Rectal smooth muscle tissue (tissue), 1 donor: ENCODE measurements at regions not wholly inside any gene's neighbourhood (a gene's known extent, or its start where the extent isn't known, plus 50 kb on each side); places are given as distances from the start of the nearest gene placed in this dataset.
"Not testable (repeated sequence)": the region's sequence is repeated elsewhere in the genome, so short reads cannot be mapped to it uniquely, and the experiment has no call there.

Experiments used
- H3K27ac ChIP-seq: one replicate; pipeline ENCODE4 v1.7.0; 2013; ENCODE audit warnings: low read depth, low read length, inconsistent platforms
- H3K27me3 ChIP-seq: one replicate; pipeline ENCODE4 v1.7.0; 2013; ENCODE audit warnings: low read length; ENCODE audit not compliant: control insufficient read depth, insufficient read depth
- H3K36me3 ChIP-seq: one replicate; pipeline ENCODE4 v1.7.0; 2013; ENCODE audit warnings: low read length; ENCODE audit not compliant: control insufficient read depth, insufficient read depth
- H3K4me1 ChIP-seq: one replicate; pipeline ENCODE4 v1.7.0; 2013; ENCODE audit warnings: low read length; ENCODE audit not compliant: control insufficient read depth, insufficient read depth
- H3K4me3 ChIP-seq: one replicate; pipeline ENCODE4 v1.7.0; 2013; ENCODE audit warnings: low read length
- H3K9ac ChIP-seq: one replicate; pipeline ENCODE4 v1.7.0; 2013; ENCODE audit warnings: low read length

DNA sequence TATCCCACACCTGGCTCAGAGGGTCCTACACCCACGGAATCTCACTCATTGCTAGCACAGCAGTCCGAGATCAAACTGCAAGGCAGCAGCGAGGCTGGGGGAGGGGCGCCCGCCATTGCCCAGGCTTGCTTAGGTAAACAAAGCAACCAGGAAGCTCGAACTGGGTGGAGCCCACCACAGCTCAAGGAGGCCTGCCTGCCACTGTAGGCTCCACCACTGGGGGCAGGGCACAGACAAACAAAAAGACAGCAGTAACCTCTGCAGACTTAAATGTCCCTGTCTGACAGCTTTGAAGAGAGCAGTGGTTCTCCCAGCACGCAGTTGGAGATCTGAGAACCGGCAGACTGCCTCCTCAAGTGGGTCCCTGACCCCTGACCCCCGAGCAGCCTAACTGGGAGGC is 850.7 kb downstream of the EPHA3 start:
- not testable (repeated sequence) for H3K4me3 ChIP-seq, H3K27ac ChIP-seq, H3K27me3 ChIP-seq, H3K4me1 ChIP-seq, H3K9ac ChIP-seq, H3K36me3 ChIP-seq

DNA sequence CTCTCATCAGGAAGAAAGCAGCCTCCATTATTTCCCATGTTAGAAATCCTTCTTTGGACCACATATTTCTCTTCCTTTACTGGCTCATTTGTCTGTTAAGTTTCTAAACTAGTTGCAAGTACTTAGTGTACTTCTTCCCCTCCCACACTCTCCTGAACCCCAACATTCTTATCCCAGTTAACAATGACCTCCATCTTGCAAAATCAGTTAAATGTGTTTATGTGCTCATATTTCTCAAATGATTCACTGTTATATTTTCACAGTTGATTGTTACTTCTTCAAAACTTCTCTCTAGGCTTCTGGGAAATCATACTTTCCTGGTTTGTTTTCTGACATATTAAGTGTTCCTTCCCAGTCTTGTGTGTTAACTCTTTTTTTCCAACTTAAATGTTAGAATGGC is 856.9 kb downstream of the EPHA3 start:
- H3K4me3 ChIP-seq, result no peak overlapping the region
- no peaks in the 10 kb centered on the region for H3K4me1 ChIP-seq
- H3K27ac ChIP-seq, result no peak overlapping the region
- H3K27me3 ChIP-seq, result no peaks in the 10 kb centered on the region
- H3K9ac ChIP-seq, result no peak overlapping the region
- no peaks in the 10 kb centered on the region for H3K36me3 ChIP-seq

DNA sequence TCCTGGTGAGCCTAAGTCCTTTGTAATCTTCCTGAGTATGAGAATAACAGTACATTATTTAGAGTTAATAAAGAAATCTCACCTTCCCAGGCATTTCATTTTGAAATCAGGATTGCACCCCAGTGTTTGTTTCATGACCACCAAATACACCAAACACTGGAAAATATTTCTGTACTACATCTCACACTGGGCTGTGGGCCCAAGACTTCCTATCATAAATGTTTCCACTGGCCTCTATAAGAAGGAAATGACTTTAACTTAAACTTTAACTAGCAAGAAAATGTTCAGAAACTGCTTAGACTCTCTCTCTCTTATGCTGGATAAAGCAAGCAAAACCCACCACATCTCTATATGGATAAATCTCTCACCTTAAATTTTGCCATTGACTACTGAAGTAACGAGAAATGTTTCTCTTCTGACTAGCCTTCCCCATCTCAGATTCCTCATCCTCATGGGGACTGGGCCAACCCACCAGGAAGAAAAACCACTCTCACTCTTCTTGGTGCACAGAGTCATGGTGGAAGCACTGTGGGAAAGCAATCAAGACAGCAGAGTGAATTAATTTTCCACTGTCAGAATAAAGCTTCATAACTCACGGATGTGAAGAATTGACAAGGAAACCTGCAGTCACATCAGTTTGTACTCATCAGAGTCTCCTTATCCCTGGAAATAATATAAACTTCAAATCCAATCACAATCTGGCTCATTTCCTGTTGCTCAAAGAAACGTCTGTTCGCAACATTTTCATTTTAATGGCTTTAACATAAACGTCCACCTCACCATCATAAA is 859.6 kb downstream of the EPHA3 start:
- Histone ChIP-seq H3K4me3 (no peak overlapping the region), H3K27ac (no peak overlapping the region), H3K4me1 (no peaks in the 10 kb centered on the region), H3K36me3 (no peaks in the 10 kb centered on the region), H3K27me3 (no peaks in the 10 kb centered on the region), H3K9ac (no peak overlapping the region)

DNA sequence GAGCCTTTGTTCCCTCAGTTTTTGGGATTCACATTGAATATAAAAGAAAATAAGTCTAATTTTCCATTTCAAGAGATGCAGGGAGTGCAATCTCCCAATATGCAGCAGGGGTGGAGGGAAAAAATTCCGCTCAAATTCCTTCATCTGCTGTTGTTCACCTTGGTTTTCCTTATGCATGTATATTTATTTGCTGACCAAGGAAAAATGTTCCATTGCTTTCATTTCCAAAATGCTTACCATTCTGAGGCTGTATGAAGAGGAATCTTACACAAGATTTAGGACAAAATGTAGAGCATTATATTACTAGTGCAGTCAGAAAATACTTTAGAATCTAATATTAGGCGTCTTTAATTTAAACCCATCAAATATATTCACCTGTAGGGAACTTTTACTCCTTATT is 863.9 kb downstream of the EPHA3 start:
- Histone ChIP-seq H3K4me1 (no peaks in the 10 kb centered on the region), H3K4me3 (no peak overlapping the region), H3K27ac (no peak overlapping the region), H3K36me3 (no peaks in the 10 kb centered on the region), H3K9ac (no peak overlapping the region), H3K27me3 (no peaks in the 10 kb centered on the region)

DNA sequence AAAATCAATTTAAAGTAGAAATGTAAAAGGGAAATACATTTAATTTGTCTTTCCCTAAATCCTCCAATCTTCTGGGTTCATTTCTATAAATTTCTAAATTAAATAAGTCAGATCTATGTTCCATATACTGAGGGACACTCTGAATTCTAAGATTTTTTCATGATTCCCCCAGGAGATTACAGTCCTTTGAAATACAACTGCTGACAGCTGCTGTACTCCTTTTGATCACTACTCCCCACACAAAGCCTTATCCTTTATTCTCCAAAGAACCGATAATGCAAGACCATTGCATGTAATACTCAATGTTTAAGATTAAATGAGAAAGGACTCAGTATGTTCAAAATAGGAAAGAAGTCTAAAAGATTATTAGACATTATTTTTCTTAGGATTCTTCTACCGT is 865.7 kb downstream of the EPHA3 start:
- no peaks in the 10 kb centered on the region for H3K4me1 ChIP-seq
- H3K4me3 ChIP-seq, result no peak overlapping the region
- H3K27me3 ChIP-seq, result no peaks in the 10 kb centered on the region
- H3K27ac ChIP-seq, result no peak overlapping the region
- H3K9ac ChIP-seq, result no peak overlapping the region
- no peaks in the 10 kb centered on the region for H3K36me3 ChIP-seq

DNA sequence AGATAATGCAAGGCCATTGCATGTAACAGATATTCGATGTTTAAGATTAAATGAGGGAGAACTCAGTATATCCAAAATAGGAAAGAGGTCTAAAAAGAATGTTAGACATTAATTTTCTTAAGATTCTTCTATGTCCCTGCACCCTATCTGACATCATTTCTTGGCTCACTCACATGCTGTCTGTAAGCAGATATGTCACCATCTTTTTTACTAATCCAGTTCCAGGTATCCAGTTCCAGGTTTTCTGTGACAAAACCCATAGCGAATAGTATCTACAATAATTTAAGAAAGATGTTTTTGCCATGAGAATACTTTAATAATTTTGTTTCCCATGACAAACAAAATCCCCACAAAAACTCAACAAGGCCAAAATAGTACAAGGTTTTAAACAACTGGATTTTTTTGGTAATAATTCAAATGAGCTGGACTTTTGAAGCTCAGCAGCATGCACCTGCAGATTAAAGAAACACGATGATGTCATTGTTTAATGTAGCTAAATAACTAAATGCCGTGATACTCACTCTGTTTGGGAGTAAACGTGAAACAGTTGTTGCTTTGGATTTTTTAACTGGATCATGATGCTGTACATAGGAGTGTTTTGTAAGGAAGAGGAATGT is 867.6 kb downstream of the EPHA3 start:
- no peak overlapping the region for H3K4me3 ChIP-seq
- no peak overlapping the region for H3K9ac ChIP-seq
- no peaks in the 10 kb centered on the region for H3K4me1 ChIP-seq
- no peaks in the 10 kb centered on the region for H3K27me3 ChIP-seq
- H3K27ac ChIP-seq, result no peak overlapping the region
- no peaks in the 10 kb centered on the region for H3K36me3 ChIP-seq

DNA sequence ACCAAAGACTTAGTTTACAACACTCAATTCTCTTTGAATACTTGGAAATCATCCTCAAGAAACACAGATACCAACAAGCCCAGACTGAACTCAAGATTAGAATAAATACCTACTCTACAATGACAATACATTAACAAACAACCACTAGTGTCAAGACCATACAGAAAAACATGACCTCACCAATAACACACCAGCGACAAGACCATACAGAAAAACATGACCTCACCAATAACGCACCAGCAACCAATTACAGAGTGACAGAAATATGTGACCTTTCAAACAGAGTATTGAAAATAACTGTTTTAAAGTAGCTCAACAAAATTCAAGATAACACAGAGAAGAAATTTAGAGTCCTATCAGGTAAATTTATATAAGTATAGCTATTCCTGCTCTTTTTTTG is 876.0 kb downstream of the EPHA3 start:
- Histone ChIP-seq H3K27ac (no peak overlapping the region), H3K4me1 (no peaks in the 10 kb centered on the region), H3K27me3 (no peaks in the 10 kb centered on the region), H3K4me3 (no peak overlapping the region), H3K9ac (no peak overlapping the region), H3K36me3 (no peaks in the 10 kb centered on the region)

DNA sequence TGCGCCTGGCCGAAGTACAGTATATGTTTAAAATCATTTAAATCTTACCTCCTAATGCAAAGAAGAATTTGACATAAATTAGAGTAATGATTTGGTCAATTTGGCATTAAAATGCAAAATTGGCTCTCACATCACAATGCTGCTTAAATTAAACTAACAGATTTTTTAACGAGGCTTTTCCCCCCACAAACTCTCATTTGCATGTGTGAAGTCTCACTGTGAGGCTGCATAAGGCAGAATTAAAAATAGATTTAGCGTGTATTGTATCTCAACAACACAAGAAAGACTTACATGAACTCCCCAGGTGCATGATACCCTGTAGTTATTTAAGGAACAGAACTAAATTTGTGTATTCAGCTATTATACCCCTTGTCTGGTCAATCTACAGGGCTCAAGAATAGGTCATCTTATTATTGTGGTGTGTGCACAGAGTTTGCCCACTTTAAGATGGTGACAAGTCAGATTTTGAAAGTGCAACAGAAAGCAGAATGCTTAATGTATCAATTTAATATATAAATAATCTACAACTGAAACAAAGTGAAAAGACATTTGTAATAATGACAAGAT is 897.9 kb downstream of the EPHA3 start:
- no peaks in the 10 kb centered on the region for H3K36me3 ChIP-seq
- no peak overlapping the region for H3K4me3 ChIP-seq
- no peak overlapping the region for H3K9ac ChIP-seq
- H3K27ac ChIP-seq, result no peak overlapping the region
- H3K4me1 ChIP-seq, result no peaks in the 10 kb centered on the region
- H3K27me3 ChIP-seq, result no peaks in the 10 kb centered on the region

DNA sequence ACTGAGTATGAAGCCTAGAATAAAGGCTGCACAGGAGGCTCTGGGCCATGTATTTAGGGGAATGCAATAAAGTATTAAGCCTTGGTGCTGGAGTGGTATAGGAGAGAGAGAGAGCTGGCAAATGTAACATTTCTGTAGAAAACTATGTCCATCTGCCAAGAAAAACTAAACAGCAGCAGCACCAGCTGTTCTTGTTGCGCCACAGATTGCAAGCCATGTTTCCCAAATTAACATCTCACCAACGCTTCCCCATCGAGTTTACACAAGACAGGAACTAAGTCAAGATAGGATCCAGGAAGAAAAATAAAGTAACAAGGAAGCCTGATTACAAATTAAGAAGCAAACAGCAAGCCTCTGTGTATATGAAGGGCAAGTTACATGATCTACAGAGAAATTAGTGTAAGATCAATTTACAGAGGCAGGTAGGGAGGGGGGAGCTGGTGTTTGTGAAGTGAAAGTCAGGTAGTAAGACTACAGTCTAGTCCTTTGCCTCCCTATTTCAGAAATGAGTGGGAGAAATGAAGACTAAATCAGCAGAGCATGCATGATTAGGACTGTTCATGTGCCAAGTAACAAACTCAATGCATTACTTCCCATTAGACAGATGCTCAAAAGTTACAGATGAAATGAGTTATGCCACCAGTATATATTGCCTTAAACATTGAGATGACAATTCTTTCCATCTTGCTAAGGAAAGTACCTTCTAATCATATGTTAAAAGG is 900.5 kb downstream of the EPHA3 start:
- no peak overlapping the region for H3K9ac ChIP-seq
- H3K4me1 ChIP-seq, result no peaks in the 10 kb centered on the region
- no peak overlapping the region for H3K4me3 ChIP-seq
- H3K36me3 ChIP-seq, result no peaks in the 10 kb centered on the region
- no peaks in the 10 kb centered on the region for H3K27me3 ChIP-seq
- no peak overlapping the region for H3K27ac ChIP-seq

DNA sequence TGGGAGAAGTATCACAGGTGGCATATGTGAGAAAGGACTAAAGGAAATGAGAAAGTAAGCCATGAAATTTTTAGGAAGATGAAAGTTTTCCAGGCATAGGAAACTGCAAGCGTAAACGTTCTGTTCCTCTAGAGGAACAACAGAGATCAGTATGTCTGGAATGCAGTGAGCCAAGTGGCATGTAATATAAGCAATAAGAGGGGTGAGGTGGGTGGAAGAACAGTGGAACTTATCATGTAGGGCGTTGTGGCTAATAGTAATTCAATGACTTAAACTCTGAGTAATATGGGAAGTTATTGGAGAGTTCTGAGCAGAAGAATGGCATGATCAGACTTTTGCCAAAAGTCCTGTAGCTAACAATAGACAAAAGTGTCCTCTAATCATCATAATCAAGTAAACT is 902.9 kb downstream of the EPHA3 start:
- H3K9ac ChIP-seq, result no peak overlapping the region
- no peaks in the 10 kb centered on the region for H3K27me3 ChIP-seq
- no peak overlapping the region for H3K4me3 ChIP-seq
- H3K36me3 ChIP-seq, result no peaks in the 10 kb centered on the region
- no peaks in the 10 kb centered on the region for H3K4me1 ChIP-seq
- H3K27ac ChIP-seq, result no peak overlapping the region

DNA sequence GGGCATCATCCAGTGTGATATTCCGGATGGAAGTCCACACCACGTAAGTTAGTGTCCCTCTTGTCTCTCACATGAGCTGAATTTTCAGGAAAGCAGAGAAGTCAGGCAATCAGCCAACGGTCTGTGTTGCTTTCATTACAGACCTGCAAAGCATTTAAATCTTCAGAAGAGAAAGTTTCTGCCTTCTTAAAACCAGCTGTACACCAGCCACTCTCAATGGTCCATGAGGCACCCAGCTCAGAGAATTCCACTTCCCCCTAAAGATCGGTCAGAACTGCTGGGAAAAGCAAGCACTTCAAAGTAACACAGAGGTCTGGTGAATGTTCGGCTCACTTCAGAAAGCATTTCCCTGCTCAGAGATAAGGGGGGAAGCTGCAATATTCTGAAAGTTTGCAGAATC is 903.7 kb downstream of the EPHA3 start:
- H3K4me3 ChIP-seq, result no peak overlapping the region
- no peaks in the 10 kb centered on the region for H3K36me3 ChIP-seq
- no peaks in the 10 kb centered on the region for H3K4me1 ChIP-seq
- H3K27ac ChIP-seq, result no peak overlapping the region
- no peak overlapping the region for H3K9ac ChIP-seq
- H3K27me3 ChIP-seq, result no peaks in the 10 kb centered on the region

DNA sequence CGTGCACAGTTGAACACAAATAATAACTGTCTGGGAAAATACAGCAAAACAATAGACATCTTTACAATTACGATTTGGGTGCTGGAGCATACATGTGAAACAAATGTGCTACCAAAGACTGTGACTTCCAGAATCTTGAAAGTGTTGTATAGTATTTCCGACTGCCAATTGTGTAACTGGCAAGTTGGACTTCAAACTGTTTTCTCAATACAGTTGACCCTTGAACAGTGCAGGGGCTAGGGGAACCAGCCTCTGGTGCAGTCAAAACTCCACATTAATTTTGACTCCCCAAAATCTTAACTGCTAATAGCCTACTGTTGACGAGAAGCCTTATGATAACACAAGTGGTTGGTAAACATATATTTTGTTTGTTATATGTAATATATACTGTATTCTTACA is 904.2 kb downstream of the EPHA3 start:
- no peaks in the 10 kb centered on the region for H3K36me3 ChIP-seq
- H3K4me3 ChIP-seq, result no peak overlapping the region
- no peak overlapping the region for H3K27ac ChIP-seq
- H3K9ac ChIP-seq, result no peak overlapping the region
- H3K27me3 ChIP-seq, result no peaks in the 10 kb centered on the region
- H3K4me1 ChIP-seq, result no peaks in the 10 kb centered on the region
